Ectodermal cell (in vitro differentiated cells): ENCODE measurements at regions not wholly inside any gene's neighbourhood (a gene's known extent, or its start where the extent isn't known, plus 50 kb on each side); places are given as distances from the start of the nearest gene placed in this dataset.

Source experiments
- H3K27ac ChIP-seq: 2 replicates; pipeline ENCODE4 v1.7.0; 2013; ENCODE audit warnings: mild to moderate bottlenecking, low read depth, low read length; ENCODE audit not compliant: insufficient read depth, poor library complexity, severe bottlenecking
- H3K27me3 ChIP-seq: 2 replicates; pipeline ENCODE4 v1.7.0; 2013; ENCODE audit warnings: mild to moderate bottlenecking, low read length; ENCODE audit not compliant: insufficient read depth, control insufficient read depth, poor library complexity, severe bottlenecking
- H3K36me3 ChIP-seq: one replicate; pipeline ENCODE4 v1.7.0; 2013; ENCODE audit warnings: low read length; ENCODE audit not compliant: control insufficient read depth, insufficient read depth
- H3K4me1 ChIP-seq: one replicate; pipeline ENCODE4 v1.7.0; 2013; ENCODE audit warnings: low read length; ENCODE audit not compliant: control insufficient read depth, insufficient read depth
- H3K4me3 ChIP-seq: 2 replicates; pipeline ENCODE4 v1.7.0; 2013; ENCODE audit warnings: low read depth, low read length, control low read depth; ENCODE audit not compliant: insufficient read depth
- H3K9me3 ChIP-seq: 2 replicates; pipeline ENCODE4 v1.7.0; 2013; ENCODE audit warnings: mild to moderate bottlenecking, low read length, moderate library complexity; ENCODE audit not compliant: control insufficient read depth
- WGBS, 2 experiments: methylation state at CpG; one replicate each; pipeline ENCODE4 v1.1.7; 2013; ENCODE audit warnings: missing lambda C conversion rate in 2 of 2; 5-methylcytosine and 5-hydroxymethylcytosine counted together

GRCh38 chr3:104591776-104592175 lies 774.9 kb upstream of the ALCAM start:
- Histone ChIP-seq H3K9me3 (no peaks in the 10 kb centered on the region), H3K27ac (no peak overlapping the region), H3K4me3 (no peak overlapping the region), H3K36me3 (no peaks in the 10 kb centered on the region), H3K27me3 (no peaks in the 10 kb centered on the region), H3K4me1 (no peaks in the 10 kb centered on the region)
- 95 to 98% methylated on average over 2 to 3 of the region's 3 CpGs for whole genome bisulfite sequencing, 2 experiments

GRCh38 chr3:104594491-104594890 lies 772.2 kb upstream of the ALCAM start:
- no peaks in the 10 kb centered on the region for H3K36me3 ChIP-seq
- 83 to 100% methylated on average over 1 of the region's 2 CpGs for WGBS, 2 experiments
- no peaks in the 10 kb centered on the region for H3K9me3 ChIP-seq
- H3K27me3 ChIP-seq = no peaks in the 10 kb centered on the region
- H3K4me3 ChIP-seq = no peak overlapping the region
- H3K4me1 ChIP-seq = no peaks in the 10 kb centered on the region
- H3K27ac ChIP-seq = no peak overlapping the region

- Histone ChIP-seq H3K36me3 (no peaks in the 10 kb centered on the region), H3K27me3 (no peaks in the 10 kb centered on the region)
- WGBS, 2 experiments = 92 to 96% methylated on average over 1 to 2 of the region's 2 CpGs
Observed at GRCh38 chr3:104596054-104596453, 770.7 kb upstream of the ALCAM start.

GRCh38 chr3:104596551-104596950 lies 770.2 kb upstream of the ALCAM start:
- Histone ChIP-seq H3K27ac (no peak overlapping the region), H3K9me3 (no peaks in the 10 kb centered on the region), H3K4me3 (no peak overlapping the region), H3K36me3 (no peaks in the 10 kb centered on the region), H3K4me1 (no peaks in the 10 kb centered on the region), H3K27me3 (no peaks in the 10 kb centered on the region)
- 8 to 17% methylated on average over 2 of the region's 2 CpGs for WGBS, 2 experiments

More at GRCh38 chr3:104596054-104596453, 770.7 kb upstream of the ALCAM start:
- H3K4me3 ChIP-seq = no peak overlapping the region
- no peaks in the 10 kb centered on the region for H3K9me3 ChIP-seq
- no peaks in the 10 kb centered on the region for H3K4me1 ChIP-seq
- H3K27ac ChIP-seq = no peak overlapping the region

DNA sequence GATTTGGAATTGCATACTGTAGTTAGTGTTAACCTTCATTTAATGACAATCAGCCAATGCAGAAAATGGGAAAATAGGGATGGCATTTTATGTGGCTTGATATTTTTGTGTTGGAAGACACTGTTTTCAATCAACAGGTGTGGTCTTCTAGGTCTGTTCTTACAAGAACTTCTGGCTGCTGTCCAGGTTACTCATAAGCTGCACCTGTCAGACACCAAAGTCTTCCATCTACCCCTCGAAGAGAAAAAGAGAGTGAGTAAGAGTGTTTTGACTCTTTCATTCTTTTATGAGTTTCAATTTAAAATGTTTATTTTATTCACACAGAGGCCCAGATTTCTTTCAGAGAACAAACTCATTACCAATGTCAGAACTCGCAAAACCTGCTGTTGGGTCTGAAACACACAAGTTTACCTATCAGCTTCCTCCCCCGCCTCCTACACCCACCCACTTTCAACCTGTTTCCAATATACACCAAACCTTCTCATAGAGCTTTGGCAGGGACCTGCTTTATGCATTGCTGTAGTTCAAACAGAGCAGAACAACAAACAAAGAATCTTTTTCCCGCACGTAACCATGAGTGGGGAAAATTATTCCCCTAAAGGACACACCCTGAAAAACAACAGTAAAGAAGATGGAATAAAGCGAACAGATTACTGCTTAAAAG lies 767.7 kb upstream of the ALCAM start:
- H3K36me3 ChIP-seq = no peaks in the 10 kb centered on the region
- 91 to 97% methylated on average over 4 to 6 of the region's 6 CpGs for WGBS, 2 experiments
- H3K4me1 ChIP-seq = no peaks in the 10 kb centered on the region
- H3K27ac ChIP-seq = no peak overlapping the region
- no peaks in the 10 kb centered on the region for H3K27me3 ChIP-seq
- H3K9me3 ChIP-seq = no peaks in the 10 kb centered on the region
- no peak overlapping the region for H3K4me3 ChIP-seq

DNA sequence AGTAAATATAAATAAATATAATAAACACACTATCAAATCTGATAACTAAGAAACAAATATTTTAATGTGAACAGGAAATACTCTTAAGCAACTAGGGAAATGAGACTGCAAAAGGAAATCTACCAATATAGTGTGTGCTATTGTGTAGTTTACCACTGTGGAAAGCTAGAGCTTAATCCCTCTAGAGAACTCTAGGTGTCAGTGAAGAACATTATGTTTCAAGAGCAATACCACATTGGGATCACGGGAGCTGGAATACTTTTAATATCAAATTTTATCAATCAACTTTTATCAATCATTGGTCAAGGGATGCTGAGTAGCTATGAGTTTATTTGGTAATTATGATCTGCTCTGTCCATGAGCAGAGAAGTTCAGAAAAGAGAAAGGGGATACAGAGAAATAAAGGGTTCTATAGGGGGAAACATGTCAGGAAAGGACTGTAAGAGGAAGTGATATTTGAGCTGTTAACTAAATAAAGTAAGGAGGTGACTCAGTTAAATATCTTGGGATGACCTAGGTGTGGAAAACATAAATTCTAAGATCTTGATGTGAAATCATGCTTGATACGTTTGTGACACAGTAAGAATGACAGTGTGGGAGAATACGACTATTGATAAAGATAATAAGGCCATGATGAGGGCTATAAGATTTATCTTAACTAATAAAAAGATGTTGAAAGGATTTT lies 762.2 kb upstream of the ALCAM start:
- Histone ChIP-seq H3K9me3 (no peaks in the 10 kb centered on the region), H3K4me3 (no peak overlapping the region), H3K36me3 (no peaks in the 10 kb centered on the region), H3K4me1 (peaks cover 5% of the 10 kb centered on the region), H3K27ac (no peak overlapping the region), H3K27me3 (no peaks in the 10 kb centered on the region)
- WGBS, 2 experiments = 88 to 100% methylated on average over 2 of the region's 3 CpGs

- H3K4me1 ChIP-seq = peaks cover 5% of the 10 kb centered on the region
- no peak overlapping the region for H3K27ac ChIP-seq
- no peaks in the 10 kb centered on the region for H3K27me3 ChIP-seq
- WGBS, 2 experiments = 26 to 44% methylated on average over 2 of the region's 2 CpGs
- H3K9me3 ChIP-seq = no peaks in the 10 kb centered on the region
- no peak overlapping the region for H3K4me3 ChIP-seq
- no peaks in the 10 kb centered on the region for H3K36me3 ChIP-seq
Observed at GRCh38 chr3:104606812-104607211, 759.9 kb upstream of the ALCAM start.

DNA sequence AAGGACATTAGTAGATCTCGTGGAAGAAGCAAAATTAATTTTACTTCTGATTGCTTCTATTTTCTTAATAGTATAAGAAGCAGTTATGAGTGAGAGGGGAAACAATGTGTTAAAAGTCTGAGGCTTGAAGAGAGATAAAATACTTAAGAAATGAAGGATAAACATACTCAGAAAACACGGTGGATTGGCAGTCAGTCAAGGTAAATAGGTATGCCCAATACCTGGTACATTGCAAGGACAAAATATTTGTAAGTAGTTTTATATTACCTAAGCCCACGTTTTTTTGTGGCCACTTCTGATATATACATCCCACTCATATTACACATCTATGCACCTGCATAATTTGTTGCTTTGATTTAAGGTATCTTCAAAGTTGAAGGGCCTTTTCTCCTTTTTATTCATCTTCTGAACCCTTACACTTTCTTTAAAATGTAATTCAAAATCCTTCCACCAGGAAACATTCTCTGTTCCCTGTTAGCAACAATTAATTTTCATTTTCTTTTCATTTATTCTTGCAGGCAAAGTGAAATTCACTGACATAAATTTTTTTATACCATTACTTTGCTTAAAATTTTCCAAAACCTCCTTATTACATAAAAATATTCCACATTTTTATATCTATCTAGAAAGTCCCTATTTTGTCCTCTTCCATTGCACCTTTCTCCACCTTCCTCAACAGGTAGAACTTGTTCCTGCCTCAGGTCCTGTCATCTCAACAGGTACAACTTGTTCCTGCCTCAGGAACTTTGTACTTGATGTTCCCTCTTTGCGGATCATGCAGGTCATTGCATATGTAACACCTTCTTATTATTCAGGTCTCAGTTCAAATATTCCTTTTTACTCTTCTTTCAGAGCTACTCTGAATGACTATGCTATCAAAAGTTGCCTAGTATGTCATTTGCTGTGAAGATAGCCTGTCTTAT lies 755.7 kb upstream of the ALCAM start:
- WGBS, 2 experiments = 84 to 96% methylated on average over 2 to 4 of the region's 4 CpGs
- no peaks in the 10 kb centered on the region for H3K27me3 ChIP-seq
- no peak overlapping the region for H3K4me3 ChIP-seq
- no peaks in the 10 kb centered on the region for H3K9me3 ChIP-seq
- H3K4me1 ChIP-seq = peaks cover 5% of the 10 kb centered on the region
- no peak overlapping the region for H3K27ac ChIP-seq
- no peaks in the 10 kb centered on the region for H3K36me3 ChIP-seq

DNA sequence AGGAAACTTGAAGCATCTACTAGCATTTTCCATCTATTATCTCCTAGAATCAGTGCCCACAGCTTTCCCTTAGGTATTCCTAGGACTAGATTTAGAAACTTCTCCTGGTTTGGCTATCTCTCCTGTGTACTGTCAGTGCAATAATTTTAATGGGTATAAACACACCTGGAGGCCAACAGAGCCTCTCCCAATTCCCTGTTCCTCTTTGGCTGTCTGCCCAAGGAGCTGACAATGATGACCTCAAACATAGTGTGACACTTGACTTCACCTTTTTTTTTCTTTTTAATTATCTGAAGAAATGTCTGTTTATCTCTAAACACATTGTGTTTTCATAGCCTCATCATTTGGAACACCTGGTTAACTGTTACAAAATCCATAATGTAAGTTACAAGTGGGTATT lies 754.5 kb upstream of the ALCAM start:
- no peaks in the 10 kb centered on the region for H3K27me3 ChIP-seq
- no peak overlapping the region for H3K4me3 ChIP-seq
- H3K9me3 ChIP-seq = no peaks in the 10 kb centered on the region
- H3K4me1 ChIP-seq = peaks cover 3% of the 10 kb centered on the region
- no peaks in the 10 kb centered on the region for H3K36me3 ChIP-seq
- no peak overlapping the region for H3K27ac ChIP-seq

GRCh38 chr3:104614564-104614963 lies 752.1 kb upstream of the ALCAM start:
- Histone ChIP-seq H3K27ac (no peak overlapping the region), H3K36me3 (no peaks in the 10 kb centered on the region), H3K9me3 (no peaks in the 10 kb centered on the region), H3K4me3 (no peak overlapping the region), H3K4me1 (peaks cover 3% of the 10 kb centered on the region), H3K27me3 (no peaks in the 10 kb centered on the region)
- WGBS, 2 experiments = 95 to 96% methylated on average over 2 of the region's 2 CpGs
